Dendritic cell treated with granulocyte-macrophage colony-stimulating factor and Interleukin-4, amounts not matched to agents 40 ng/mL and 50 ng/mL, for 4 days (primary cell): ENCODE measurements at regions not wholly inside any gene's neighbourhood (a gene's known extent, or its start where the extent isn't known, plus 50 kb on each side); places are given as distances from the start of the nearest gene placed in this dataset.
"Not testable (repeated sequence)": the region's sequence is repeated elsewhere in the genome, so short reads cannot be mapped to it uniquely, and the experiment has no call there.

Experiments used
- H3K27ac Mint-ChIP-seq: one replicate; pipeline ENCODE4 v1.8.0; 2022; ENCODE audit warnings: mild to moderate bottlenecking, mixed read lengths
- H3K27me3 Mint-ChIP-seq: one replicate; pipeline ENCODE4 v1.8.0; 2022; ENCODE audit warnings: mild to moderate bottlenecking, mixed read lengths
- H3K36me3 Mint-ChIP-seq: one replicate; pipeline ENCODE4 v1.8.0; 2022; ENCODE audit warnings: low read depth, mixed read lengths
- H3K4me1 Mint-ChIP-seq: one replicate; pipeline ENCODE4 v1.8.0; 2022; ENCODE audit warnings: low read depth, mixed read lengths
- H3K4me3 Mint-ChIP-seq: one replicate; pipeline ENCODE4 v1.8.0; 2022; ENCODE audit warnings: mild to moderate bottlenecking, moderate library complexity, mixed read lengths
- H3K9me3 Mint-ChIP-seq: one replicate; pipeline ENCODE4 v1.8.0; 2022; ENCODE audit warnings: mixed read lengths
- intact Hi-C: fragments of 100-400 bp; cut with micrococcal nuclease; formaldehyde crosslinking; loops from one replicate; pipeline ENCODE4 v1.15.0; 2022

DNA sequence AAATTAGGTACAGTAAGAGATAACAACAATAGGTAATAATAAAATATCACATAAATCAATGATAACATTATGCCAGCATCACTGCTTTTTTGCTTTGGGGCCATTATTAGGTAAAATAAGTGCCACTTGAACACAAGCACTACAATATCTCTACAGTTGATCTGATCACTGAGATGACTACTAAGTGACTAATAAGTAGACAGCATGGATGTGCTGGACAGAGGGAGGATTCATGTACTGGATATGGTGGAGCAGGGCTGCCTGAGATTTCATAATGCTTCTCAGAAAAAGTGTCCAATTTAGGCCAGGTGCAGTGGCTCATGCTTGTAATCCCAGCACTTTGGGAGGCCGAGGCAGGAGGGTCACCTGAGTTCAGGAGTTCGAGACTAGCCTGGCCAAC, 137.8 kb upstream of the IL1RAPL2 start:
- Mint-ChIP-seq H3K9me3 (no peaks in the 10 kb centered on the region), H3K27ac (no peak overlapping the region), H3K4me3 (no peak overlapping the region), H3K36me3 (no peaks in the 10 kb centered on the region), H3K27me3 (no peaks in the 10 kb centered on the region), H3K4me1 (no peaks in the 10 kb centered on the region)
- intact Hi-C loops = no loop called here

DNA sequence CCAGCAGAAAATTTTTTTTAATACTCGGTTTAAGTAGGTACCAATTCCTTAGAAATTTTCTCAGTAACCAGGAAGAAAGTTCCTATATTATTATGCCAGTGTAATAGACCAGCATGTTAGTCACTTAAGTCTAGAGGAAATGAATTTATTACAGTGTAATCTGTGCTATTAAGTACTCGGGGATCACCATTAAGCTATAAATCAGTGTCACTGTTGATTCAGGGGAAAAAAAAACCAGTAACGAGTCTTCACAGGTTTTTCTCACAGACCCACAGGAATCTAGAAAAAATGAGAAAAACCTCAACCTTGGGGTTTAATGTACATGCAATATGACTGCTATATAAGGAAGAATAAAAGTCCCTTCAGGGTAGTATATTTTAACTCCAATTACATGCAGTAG, 138.3 kb upstream of the IL1RAPL2 start:
- no peak overlapping the region for H3K4me3 Mint-ChIP-seq
- no peaks in the 10 kb centered on the region for H3K27me3 Mint-ChIP-seq
- no peak overlapping the region for H3K27ac Mint-ChIP-seq
- no peaks in the 10 kb centered on the region for H3K4me1 Mint-ChIP-seq
- H3K36me3 Mint-ChIP-seq = no peaks in the 10 kb centered on the region
- H3K9me3 Mint-ChIP-seq = no peaks in the 10 kb centered on the region
- intact Hi-C loops = no loop called here

DNA sequence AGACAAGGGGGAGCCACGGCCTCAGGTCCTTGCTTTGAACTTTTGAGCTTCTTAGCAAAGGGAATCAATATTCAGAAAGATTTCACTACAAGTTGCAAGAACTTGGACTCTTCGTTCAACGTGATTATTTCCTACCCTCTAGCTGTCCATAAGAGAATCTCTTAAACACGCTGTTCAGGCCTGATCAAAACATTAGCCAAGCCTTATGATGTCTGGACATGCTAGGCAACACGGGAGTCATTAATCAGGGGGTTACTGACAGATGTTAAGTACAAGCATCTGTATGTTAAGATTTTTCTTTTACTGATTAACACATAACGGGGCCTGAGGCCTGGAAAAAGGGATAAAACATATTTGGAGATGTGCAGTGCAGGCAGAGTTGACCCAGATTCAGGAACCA, 138.9 kb upstream of the IL1RAPL2 start:
- Mint-ChIP-seq H3K4me3 (no peak overlapping the region), H3K4me1 (no peaks in the 10 kb centered on the region), H3K27ac (no peak overlapping the region), H3K36me3 (no peaks in the 10 kb centered on the region), H3K27me3 (no peaks in the 10 kb centered on the region), H3K9me3 (no peaks in the 10 kb centered on the region)
- intact Hi-C loops = no loop called here

DNA sequence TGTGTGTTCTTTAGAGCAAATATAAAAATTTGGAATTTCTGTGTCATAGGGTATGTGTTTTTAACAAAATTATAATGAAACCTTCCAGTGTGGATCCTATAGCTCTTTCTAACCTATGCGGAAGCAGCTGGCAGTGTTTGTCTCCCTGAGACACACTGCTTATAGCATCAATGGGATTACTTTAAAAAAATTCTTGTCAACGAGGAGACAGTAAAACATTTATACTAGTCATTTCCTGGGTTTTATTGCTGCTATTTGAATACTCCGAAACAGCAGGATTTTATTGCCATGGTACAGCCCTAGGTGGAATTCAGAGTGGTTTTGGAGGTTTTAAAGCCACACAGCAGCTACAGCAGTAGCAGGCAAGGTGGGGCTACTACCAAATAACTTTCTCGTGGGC, 145.1 kb upstream of the IL1RAPL2 start:
- no peak overlapping the region for H3K27ac Mint-ChIP-seq
- H3K9me3 Mint-ChIP-seq = no peaks in the 10 kb centered on the region
- no peak overlapping the region for H3K4me3 Mint-ChIP-seq
- intact Hi-C loops = no loop called here
- no peaks in the 10 kb centered on the region for H3K36me3 Mint-ChIP-seq
- H3K27me3 Mint-ChIP-seq = no peaks in the 10 kb centered on the region
- H3K4me1 Mint-ChIP-seq = no peaks in the 10 kb centered on the region

DNA sequence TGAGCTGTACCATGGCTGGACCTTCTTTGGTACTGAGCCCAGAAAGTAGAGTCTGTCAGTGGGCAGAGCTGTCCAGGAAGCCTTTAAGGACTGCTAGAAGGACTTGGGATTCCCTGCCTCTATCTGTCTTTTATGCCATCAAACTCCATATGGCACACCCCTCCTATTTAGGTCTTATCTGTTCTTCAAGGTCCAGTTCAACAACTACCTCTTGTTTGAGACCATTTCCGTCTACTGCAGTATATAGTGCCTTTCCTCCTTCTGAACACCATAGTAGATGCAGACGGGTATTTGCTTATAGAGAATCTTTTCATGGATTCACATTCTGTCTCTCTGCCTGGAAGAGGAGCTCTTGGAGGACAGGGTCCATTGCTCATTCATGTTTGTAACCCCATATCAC, 146.1 kb upstream of the IL1RAPL2 start:
- intact Hi-C loops = no loop called here
- Mint-ChIP-seq H3K4me3 (no peak overlapping the region), H3K36me3 (no peaks in the 10 kb centered on the region), H3K9me3 (no peaks in the 10 kb centered on the region), H3K27me3 (no peaks in the 10 kb centered on the region), H3K27ac (no peak overlapping the region), H3K4me1 (no peaks in the 10 kb centered on the region)

DNA sequence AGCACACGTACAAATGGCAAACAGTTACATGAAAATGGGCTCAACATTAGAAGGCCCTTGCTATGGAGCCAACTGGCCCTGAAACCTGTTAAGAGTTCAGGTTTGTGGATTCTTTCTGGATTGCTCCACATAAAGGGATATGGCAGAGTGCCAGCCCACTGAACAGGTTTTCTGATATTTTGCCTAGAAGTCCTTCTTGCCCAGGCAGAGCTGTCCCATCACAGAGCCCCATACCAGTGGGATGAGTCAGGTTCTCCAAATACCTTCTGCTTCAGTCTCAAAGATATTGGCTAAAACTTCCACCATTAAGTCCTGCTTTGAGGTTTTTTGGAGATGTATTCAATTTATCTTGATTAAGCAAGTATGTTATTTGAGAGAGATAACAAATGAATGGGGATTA, 146.8 kb upstream of the IL1RAPL2 start:
- Mint-ChIP-seq H3K36me3 (no peaks in the 10 kb centered on the region), H3K9me3 (peaks cover 6% of the 10 kb centered on the region), H3K4me3 (no peak overlapping the region), H3K27me3 (no peaks in the 10 kb centered on the region), H3K27ac (no peak overlapping the region), H3K4me1 (no peaks in the 10 kb centered on the region)
- intact Hi-C loops = no loop called here

DNA sequence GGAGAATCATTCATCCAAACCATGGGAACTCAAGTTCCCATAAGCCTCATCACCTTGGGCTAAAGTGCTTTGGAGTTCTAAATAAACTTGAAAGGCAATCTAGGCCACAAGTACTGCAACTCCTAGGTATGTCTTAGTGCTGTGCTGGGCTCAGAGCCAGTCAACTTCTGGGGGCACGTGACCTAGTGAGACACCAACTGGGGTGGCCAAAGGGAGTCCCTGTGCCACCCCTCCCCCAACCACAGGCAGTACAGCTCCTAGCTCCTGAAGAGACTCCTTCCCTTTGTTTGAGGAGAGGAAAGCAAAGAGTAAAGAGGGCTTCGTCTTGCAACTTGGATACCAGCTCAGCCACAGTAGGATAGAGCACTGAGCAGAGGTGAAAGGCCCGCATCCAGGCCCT, 154.2 kb upstream of the IL1RAPL2 start:
- Mint-ChIP-seq H3K4me1 (no peaks in the 10 kb centered on the region), H3K27me3 (no peaks in the 10 kb centered on the region), H3K36me3 (no peaks in the 10 kb centered on the region), H3K9me3 (peaks cover 32% of the 10 kb centered on the region), H3K27ac (no peak overlapping the region), H3K4me3 (no peak overlapping the region)
- intact Hi-C loops = no loop called here

DNA sequence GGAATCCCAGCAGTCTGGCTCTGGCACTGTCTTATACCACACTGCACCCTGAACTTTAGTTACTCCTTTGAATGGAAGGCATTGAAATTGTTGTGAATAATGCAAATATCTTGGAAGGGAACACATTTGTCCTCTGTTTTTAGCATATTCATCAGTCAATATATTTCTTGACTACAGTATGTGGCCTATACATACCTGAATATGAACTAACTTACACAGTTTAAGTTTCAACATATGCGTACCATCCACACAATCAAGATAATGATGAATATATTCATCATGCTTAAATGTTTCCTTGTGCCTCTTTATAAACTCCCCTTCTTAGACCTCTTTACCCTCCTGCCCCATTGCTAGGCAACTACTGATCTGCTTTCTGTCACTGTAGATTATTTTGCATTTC, 145.7 kb upstream of the ESX1 start:
- H3K27me3 Mint-ChIP-seq = no peaks in the 10 kb centered on the region
- intact Hi-C loops = no loop called here
- no peak overlapping the region for H3K27ac Mint-ChIP-seq

DNA sequence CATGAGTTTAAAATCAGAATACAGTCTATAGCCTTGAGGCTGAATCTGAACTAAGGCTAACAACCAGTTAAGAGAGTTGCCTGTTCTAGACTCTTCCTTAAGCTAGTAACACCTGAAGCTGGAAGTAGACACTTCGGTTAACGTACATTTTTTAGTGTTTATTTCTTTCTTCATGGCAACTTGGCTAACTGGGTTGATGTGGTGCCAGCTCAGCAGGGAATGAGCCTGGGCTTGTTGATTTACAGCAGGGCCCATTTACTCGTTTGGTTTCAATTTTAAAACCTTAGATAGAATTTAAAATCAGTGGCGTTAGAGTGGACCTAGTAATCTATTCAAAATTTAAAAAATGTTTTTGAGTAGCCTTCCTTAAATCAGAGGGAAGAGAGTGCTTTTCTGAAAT, 137.6 kb upstream of the ESX1 start:
- Mint-ChIP-seq H3K4me3 (no peak overlapping the region), H3K4me1 (no peaks in the 10 kb centered on the region), H3K9me3 (no peaks in the 10 kb centered on the region), H3K36me3 (no peaks in the 10 kb centered on the region), H3K27ac (no peak overlapping the region), H3K27me3 (no peaks in the 10 kb centered on the region)
- intact Hi-C loops = no loop called here

More for the DNA sequence above, 145.7 kb upstream of the ESX1 start:
- no peak overlapping the region for H3K4me3 Mint-ChIP-seq
- no peaks in the 10 kb centered on the region for H3K4me1 Mint-ChIP-seq
- no peaks in the 10 kb centered on the region for H3K9me3 Mint-ChIP-seq
- no peaks in the 10 kb centered on the region for H3K36me3 Mint-ChIP-seq

DNA sequence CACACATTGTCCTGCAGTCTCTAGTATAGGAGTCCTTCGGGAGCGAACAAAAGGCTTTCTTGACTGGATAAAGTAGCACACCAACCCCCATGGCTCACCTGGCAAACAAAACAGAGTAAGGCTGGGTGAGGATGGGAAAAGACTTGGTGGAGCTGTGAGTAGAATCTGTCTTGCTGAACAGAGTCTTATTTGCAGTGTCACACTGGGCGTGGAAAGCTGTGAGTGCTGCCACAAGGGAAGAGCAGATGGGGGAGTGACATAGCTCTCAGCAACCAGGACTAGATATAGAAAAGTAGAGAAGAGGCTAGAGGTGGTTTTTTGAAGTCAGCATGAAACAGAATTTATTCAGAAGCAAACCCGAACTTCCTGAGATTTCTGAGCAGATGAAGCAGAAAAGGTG, 137.2 kb upstream of the ESX1 start:
- no peaks in the 10 kb centered on the region for H3K36me3 Mint-ChIP-seq
- H3K9me3 Mint-ChIP-seq = no peaks in the 10 kb centered on the region
- no peaks in the 10 kb centered on the region for H3K4me1 Mint-ChIP-seq
- H3K27me3 Mint-ChIP-seq = no peaks in the 10 kb centered on the region
- no peak overlapping the region for H3K4me3 Mint-ChIP-seq
- intact Hi-C loops = no loop called here
- H3K27ac Mint-ChIP-seq = no peak overlapping the region

DNA sequence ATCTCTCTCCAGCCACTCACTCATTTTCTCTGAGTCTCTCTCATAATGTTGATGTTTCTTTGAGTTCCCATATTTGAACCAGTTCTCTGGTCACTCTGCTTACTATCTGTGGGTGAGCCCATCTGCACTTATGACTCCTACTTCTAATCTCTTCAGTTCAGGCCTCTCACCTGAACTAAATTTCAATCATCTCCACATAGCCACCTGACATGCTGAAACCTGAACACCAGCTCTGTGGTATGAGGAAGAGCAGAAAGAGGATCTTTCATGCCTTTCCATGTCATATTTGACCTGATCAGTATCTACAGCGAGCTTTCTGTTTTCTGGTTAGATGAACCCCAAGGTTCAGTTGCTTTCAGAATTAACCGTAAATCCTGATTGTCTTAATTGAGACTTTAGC, 122.2 kb upstream of the ESX1 start:
- H3K27me3 Mint-ChIP-seq = no peaks in the 10 kb centered on the region
- H3K9me3 Mint-ChIP-seq = no peaks in the 10 kb centered on the region
- H3K27ac Mint-ChIP-seq = no peak overlapping the region
- no peaks in the 10 kb centered on the region for H3K4me1 Mint-ChIP-seq
- intact Hi-C loops = no loop called here
- H3K36me3 Mint-ChIP-seq = no peaks in the 10 kb centered on the region
- no peak overlapping the region for H3K4me3 Mint-ChIP-seq

DNA sequence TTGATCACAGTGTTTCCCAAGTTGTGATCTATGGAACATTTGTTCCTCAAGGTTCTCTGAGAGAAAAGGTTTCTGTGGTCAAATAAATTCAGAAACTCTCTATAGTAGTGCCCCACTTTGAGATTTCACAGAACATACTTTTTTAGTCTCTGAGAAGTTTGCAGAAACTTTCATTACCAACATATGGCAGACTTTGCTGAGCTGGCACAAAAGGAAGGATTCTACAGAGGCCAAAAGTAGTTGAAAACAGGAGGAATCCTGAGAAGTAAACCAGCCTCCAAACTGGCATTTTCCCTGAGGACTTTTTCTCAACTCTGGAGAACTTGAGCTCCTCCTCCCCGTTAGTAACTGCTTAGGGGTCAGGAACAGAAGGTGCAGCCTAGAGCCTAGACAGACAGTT, 117.8 kb upstream of the ESX1 start:
- Mint-ChIP-seq H3K27ac (no peak overlapping the region), H3K36me3 (no peaks in the 10 kb centered on the region), H3K27me3 (no peaks in the 10 kb centered on the region), H3K4me1 (no peaks in the 10 kb centered on the region), H3K9me3 (no peaks in the 10 kb centered on the region), H3K4me3 (no peak overlapping the region)
- intact Hi-C loops = no loop called here

DNA sequence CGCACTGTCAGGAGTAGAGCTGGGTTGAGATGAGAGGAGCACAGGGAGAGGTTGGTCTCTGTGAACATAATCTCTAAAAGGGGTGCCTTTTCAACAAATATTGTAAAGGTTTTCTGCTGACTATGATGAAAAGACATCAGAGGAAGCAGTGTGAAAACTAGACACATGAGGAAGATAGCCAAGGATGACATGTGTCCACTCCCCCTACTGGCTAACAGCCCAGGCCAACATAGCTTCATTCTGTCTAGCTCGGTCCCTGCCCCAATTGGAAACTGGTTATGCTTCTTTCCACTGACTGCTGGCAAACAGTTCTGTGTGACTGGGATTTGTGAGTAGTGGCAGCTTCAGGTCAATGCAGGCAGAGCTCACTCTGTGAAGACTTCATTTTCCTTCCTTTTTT, 115.4 kb upstream of the ESX1 start:
- no peaks in the 10 kb centered on the region for H3K27me3 Mint-ChIP-seq
- H3K4me3 Mint-ChIP-seq = no peak overlapping the region
- H3K36me3 Mint-ChIP-seq = no peaks in the 10 kb centered on the region
- H3K27ac Mint-ChIP-seq = no peak overlapping the region
- intact Hi-C loops = no loop called here
- H3K4me1 Mint-ChIP-seq = no peaks in the 10 kb centered on the region
- H3K9me3 Mint-ChIP-seq = no peaks in the 10 kb centered on the region

DNA sequence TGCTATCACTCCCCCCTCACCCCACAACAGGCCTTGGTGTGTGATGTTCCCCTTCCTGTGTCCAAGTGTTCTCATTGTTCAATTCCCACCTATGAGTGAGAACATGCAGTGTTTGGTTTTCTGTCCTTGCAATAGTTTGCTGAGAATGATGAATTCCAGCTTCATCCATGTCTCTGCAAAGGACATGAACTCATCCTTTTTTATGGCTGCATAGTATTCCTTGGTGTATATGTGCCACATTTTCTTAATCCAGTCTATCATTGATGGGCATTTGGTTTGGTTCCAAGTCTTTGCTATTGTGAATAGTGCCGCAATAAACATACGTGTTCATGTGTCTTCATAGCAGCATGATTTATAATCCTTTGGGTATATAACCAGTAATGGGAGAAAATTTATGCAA, 106.0 kb upstream of the ESX1 start:
- H3K4me1 Mint-ChIP-seq, H3K27ac Mint-ChIP-seq, H3K36me3 Mint-ChIP-seq, H3K4me3 Mint-ChIP-seq, H3K9me3 Mint-ChIP-seq, H3K27me3 Mint-ChIP-seq, intact Hi-C loops: not testable (repeated sequence)

DNA sequence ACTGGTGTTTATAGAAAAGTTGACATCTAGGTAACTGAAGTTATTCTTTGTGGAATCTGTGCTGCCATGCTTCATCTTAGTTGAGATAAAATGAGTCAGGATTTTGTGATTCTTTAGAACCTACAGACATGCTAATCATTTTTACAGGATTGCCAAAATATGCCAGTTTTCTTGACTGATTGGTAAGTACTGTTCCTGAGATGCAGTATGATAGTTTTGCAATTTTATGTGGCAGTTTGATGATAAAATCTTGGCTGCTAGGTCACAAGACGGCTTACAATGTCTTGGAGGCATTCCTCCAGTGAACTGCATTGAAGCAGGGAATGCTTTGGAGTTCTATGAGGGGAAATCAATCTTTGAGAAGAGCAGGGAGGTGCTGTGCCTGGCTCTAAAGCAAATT, 104.4 kb upstream of the ESX1 start:
- Mint-ChIP-seq H3K4me1 (no peaks in the 10 kb centered on the region), H3K27ac (no peak overlapping the region), H3K4me3 (no peak overlapping the region), H3K36me3 (no peaks in the 10 kb centered on the region), H3K27me3 (no peaks in the 10 kb centered on the region), H3K9me3 (no peaks in the 10 kb centered on the region)
- intact Hi-C loops = no loop called here
